Omental fat pad (tissue), 3 donors: ENCODE measurements at regions not wholly inside any gene's neighbourhood (a gene's known extent, or its start where the extent isn't known, plus 50 kb on each side); places are given as distances from the start of the nearest gene placed in this dataset.

ENCODE experiments used
- ATAC-seq: fragments of 150-250 bp; one replicate; pipeline ENCODE4 v1.9.1; 2016; ENCODE audit warnings: mild to moderate bottlenecking, moderate library complexity; ENCODE audit not compliant: low FRiP score
- DNase-seq: peaks from one replicate; pipeline ENCODE4 v3.0.0-alpha.2; 2019; ENCODE audit warnings: low spot score
- TF ChIP-seq, protein P1 (sequence below), 3 donors: fragments of 450-650 bp; IDR thresholded peaks; one replicate each; pipeline ENCODE4 v1.5.1; 2016 to 2017; ENCODE audit warnings: antibody characterized with exemption in 3 of 3, mild to moderate bottlenecking in 3 of 3, moderate library complexity in 2 of 3

DNA sequence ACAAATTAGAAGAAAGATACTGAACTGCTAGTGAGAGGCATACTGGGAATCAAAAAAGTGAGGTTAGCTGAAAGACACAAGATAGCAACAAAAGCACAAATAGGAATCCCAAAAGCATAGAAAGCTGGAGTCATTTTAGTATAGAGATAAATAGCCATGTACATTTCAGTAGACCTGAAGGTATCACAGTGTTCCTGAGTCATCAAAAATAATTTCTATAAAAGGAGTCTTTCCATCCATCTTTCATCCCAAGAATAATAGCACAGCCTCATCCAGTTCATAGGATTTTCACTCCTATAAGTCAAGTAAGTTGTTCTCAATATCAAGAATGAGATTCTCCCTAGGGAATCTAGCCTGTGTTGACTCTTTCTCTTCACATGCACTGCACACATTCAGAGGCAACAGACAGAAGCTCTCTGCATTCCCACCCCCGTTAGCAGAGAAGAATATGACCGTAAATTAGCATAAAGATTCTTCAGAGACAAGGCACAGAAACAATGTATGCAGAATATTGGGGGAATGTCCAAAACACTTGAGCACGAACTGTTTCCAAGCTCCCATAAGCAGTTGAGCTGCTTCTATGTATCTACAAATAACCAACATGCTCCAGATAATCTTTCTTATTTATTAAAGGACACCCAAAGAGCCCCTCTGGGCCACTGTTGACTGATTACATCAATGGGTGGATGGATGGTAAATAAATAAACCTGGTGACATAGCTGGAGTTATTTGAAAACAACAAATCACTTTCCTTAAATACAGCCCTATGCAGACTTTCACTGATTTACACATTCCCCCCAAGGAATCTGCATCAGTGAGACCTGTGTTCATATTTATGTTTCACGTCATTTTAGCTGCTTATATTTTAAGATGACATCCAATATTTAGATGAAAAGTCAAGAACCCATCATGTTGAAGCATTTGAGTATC, 174.5 kb upstream of the PKDCC start:
- DNase-seq (no peak), ATAC-seq (no peak)
- TF ChIP-seq, protein P1, sequence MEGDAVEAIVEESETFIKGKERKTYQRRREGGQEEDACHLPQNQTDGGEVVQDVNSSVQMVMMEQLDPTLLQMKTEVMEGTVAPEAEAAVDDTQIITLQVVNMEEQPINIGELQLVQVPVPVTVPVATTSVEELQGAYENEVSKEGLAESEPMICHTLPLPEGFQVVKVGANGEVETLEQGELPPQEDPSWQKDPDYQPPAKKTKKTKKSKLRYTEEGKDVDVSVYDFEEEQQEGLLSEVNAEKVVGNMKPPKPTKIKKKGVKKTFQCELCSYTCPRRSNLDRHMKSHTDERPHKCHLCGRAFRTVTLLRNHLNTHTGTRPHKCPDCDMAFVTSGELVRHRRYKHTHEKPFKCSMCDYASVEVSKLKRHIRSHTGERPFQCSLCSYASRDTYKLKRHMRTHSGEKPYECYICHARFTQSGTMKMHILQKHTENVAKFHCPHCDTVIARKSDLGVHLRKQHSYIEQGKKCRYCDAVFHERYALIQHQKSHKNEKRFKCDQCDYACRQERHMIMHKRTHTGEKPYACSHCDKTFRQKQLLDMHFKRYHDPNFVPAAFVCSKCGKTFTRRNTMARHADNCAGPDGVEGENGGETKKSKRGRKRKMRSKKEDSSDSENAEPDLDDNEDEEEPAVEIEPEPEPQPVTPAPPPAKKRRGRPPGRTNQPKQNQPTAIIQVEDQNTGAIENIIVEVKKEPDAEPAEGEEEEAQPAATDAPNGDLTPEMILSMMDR (IDR thresholded peaks at IDR 0.05) = no peak

- TF ChIP-seq, protein P1 (IDR thresholded peaks at IDR 0.05) = no peak
- DNase-seq = no peak
- ATAC-seq = no peak
Measured at GRCh38 chr2:41877114-41877678, 170.6 kb upstream of the PKDCC start.

DNA sequence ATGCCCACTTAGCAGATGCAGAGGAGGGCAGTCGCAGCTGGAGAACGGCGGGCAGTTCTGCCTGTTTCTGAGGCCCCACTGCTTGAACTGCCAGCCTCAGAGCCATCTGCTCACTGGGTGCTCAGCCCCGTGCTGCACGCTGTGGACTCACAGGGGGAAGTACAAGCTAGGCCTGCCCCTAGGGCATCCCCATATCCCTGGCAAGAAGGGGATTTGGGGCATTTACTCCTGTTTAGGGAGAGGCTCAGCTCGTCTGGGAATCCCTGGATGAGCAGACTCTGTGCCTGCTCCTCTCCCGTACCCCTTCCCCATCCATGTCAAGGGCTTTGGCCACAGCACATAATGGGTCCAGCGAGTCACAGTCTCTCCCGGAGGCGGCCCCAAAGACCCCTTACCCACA, 169.8 kb upstream of the PKDCC start:
- TF ChIP-seq, protein P1 (IDR thresholded peaks at IDR 0.05) = no peak
- ATAC-seq (no peak), DNase-seq (no peak)

GRCh38 chr2:41878716-41879234, 169.0 kb upstream of the PKDCC start:
- DNase-seq (no peak), ATAC-seq (no peak)
- TF ChIP-seq, protein P1 (IDR thresholded peaks at IDR 0.05) = no peak

GRCh38 chr2:41879235-41879916, 168.4 kb upstream of the PKDCC start:
- TF ChIP-seq, protein P1 (IDR thresholded peaks at IDR 0.05) = no peak
- DNase-seq = no peak
- ATAC-seq = no peak

- no peak for ATAC-seq
Measured at GRCh38 chr2:41880561-41881243, 167.1 kb upstream of the PKDCC start.

More at GRCh38 chr2:41880561-41881243, 167.1 kb upstream of the PKDCC start:
- DNase-seq = no peak
- TF ChIP-seq, protein P1 (IDR thresholded peaks at IDR 0.05) = no peak
